Ovary (tissue), 3 donors: ENCODE measurements at regions not wholly inside any gene's neighbourhood (a gene's known extent, or its start where the extent isn't known, plus 50 kb on each side); places are given as distances from the start of the nearest gene placed in this dataset.

Experiments used
- EP300 ChIP-seq: sonication (generic); formaldehyde crosslinking; IDR thresholded peaks from one replicate; pipeline ENCODE4 v1.6.1; 2017; ENCODE audit warnings: antibody characterized with exemption
- TF ChIP-seq, protein P1 (sequence below), 3 donors: fragments of 450-650 bp in 2 of 3; fragments of 200-600 bp in 1 of 3; IDR thresholded peaks; one replicate each; pipeline versions ENCODE4 v1.5.1 to v1.8.0; 2016 to 2022; ENCODE audit warnings: antibody characterized with exemption in 3 of 3, mild to moderate bottlenecking in 1 of 3
- donor health status: DM: no; HTN: no; CAD: no.

DNA sequence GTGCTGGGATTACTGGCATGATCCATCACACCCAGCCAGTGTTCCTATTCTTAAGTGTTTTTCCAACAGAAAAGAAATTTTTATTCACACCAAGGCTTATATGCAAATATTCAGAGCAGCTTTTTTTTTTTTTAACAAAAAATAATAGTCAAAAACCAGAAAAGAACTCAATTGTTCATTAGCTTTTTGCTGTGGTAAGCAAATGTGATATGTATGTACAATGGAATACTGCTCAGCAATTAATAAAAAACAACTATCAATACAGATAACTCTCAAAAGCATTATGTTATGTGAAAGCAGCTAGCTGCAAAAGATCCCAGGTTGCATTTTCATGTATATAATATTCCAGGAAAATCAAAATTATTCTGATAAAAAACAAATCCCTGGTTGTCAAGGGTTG lies 132.3 kb downstream of the SLIT2 start:
- TF ChIP-seq, protein P1, sequence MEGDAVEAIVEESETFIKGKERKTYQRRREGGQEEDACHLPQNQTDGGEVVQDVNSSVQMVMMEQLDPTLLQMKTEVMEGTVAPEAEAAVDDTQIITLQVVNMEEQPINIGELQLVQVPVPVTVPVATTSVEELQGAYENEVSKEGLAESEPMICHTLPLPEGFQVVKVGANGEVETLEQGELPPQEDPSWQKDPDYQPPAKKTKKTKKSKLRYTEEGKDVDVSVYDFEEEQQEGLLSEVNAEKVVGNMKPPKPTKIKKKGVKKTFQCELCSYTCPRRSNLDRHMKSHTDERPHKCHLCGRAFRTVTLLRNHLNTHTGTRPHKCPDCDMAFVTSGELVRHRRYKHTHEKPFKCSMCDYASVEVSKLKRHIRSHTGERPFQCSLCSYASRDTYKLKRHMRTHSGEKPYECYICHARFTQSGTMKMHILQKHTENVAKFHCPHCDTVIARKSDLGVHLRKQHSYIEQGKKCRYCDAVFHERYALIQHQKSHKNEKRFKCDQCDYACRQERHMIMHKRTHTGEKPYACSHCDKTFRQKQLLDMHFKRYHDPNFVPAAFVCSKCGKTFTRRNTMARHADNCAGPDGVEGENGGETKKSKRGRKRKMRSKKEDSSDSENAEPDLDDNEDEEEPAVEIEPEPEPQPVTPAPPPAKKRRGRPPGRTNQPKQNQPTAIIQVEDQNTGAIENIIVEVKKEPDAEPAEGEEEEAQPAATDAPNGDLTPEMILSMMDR (IDR thresholded peaks at IDR 0.05): no peak
- no peak for TF ChIP-seq EP300
